Cardiac muscle cell (in vitro differentiated cells and primary cell): ENCODE measurements at regions not wholly inside any gene's neighbourhood (a gene's known extent, or its start where the extent isn't known, plus 50 kb on each side); places are given as distances from the start of the nearest gene placed in this dataset.
"Not testable (repeated sequence)": the region's sequence is repeated elsewhere in the genome, so short reads cannot be mapped to it uniquely, and the experiment has no call there.

ENCODE experiments used
- DNase-seq, 2 donors: peaks; one replicate each; pipeline versions ENCODE4 v3.0.0 to v3.0.0-alpha.2; 2010 to 2017; ENCODE audit warnings: low read depth in 1 of 2, low spot score in 1 of 2
- H3K27ac ChIP-seq: fragments of 200-600 bp; sonication (generic); 2 replicates; pipeline ENCODE4 v1.5.1; 2016
- H3K27me3 ChIP-seq: fragments of 200-600 bp; sonication (generic); 2 replicates; pipeline ENCODE4 v1.6.0; 2016; ENCODE audit warnings: control low read depth
- H3K36me3 ChIP-seq: fragments of 200-600 bp; sonication (generic); 2 replicates; pipeline ENCODE4 v1.5.1; 2016; ENCODE audit warnings: control low read depth
- H3K4me1 ChIP-seq: fragments of 200-600 bp; sonication (generic); 2 replicates; pipeline ENCODE4 v1.8.1; 2017; ENCODE audit warnings: low read depth, mild to moderate bottlenecking, mixed run types
- H3K4me3 ChIP-seq: fragments of 200-600 bp; sonication (generic); 2 replicates; pipeline ENCODE4 v1.5.1; 2016; ENCODE audit warnings: mild to moderate bottlenecking
- H3K9me3 ChIP-seq: fragments of 200-600 bp; sonication (generic); 2 replicates; pipeline ENCODE4 v1.5.1; 2017; ENCODE audit warnings: low read depth, mild to moderate bottlenecking, control low read depth
- CTCF ChIP-seq: IDR thresholded peaks from 2 replicates; pipeline ENCODE4 v1.5.1; 2012; ENCODE audit warnings: low read depth, mild to moderate bottlenecking, low read length

GRCh38 chr7:131999193-131999592, 442.8 kb upstream of the PODXL start:
- no peaks in the 10 kb centered on the region for H3K27me3 ChIP-seq
- H3K27ac ChIP-seq, result no peak overlapping the region
- H3K36me3 ChIP-seq, result no peaks in the 10 kb centered on the region
- H3K4me3 ChIP-seq, result no peak overlapping the region
- no peak for DNase-seq
- TF ChIP-seq CTCF, result no peak
- no peaks in the 10 kb centered on the region for H3K9me3 ChIP-seq
- no peaks in the 10 kb centered on the region for H3K4me1 ChIP-seq

- no peaks in the 10 kb centered on the region for H3K36me3 ChIP-seq
- no peak for TF ChIP-seq CTCF
- no peak overlapping the region for H3K4me3 ChIP-seq
- no peaks in the 10 kb centered on the region for H3K27me3 ChIP-seq
- no peak for DNase-seq
- H3K27ac ChIP-seq, result no peak overlapping the region
- no peaks in the 10 kb centered on the region for H3K4me1 ChIP-seq
- no peaks in the 10 kb centered on the region for H3K9me3 ChIP-seq
Observed at GRCh38 chr7:131995324-131995723, 438.9 kb upstream of the PODXL start.

GRCh38 chr7:131981069-131981468, 424.6 kb upstream of the PODXL start:
- H3K36me3 ChIP-seq, H3K4me1 ChIP-seq, H3K4me3 ChIP-seq, H3K27me3 ChIP-seq, H3K27ac ChIP-seq, DNase-seq, H3K9me3 ChIP-seq: not testable (repeated sequence)

GRCh38 chr7:131978118-131978517, 421.7 kb upstream of the PODXL start:
- not testable (repeated sequence) for H3K4me3 ChIP-seq, DNase-seq, H3K9me3 ChIP-seq, H3K36me3 ChIP-seq, H3K4me1 ChIP-seq, H3K27ac ChIP-seq, H3K27me3 ChIP-seq

- Histone ChIP-seq H3K9me3 (no peaks in the 10 kb centered on the region), H3K4me3 (no peak overlapping the region), H3K27ac (no peak overlapping the region), H3K4me1 (no peaks in the 10 kb centered on the region), H3K27me3 (no peaks in the 10 kb centered on the region), H3K36me3 (no peaks in the 10 kb centered on the region)
- no peak for DNase-seq
- no peak for TF ChIP-seq CTCF
Observed at GRCh38 chr7:131976411-131976810, 420.0 kb upstream of the PODXL start.

GRCh38 chr7:131974671-131975070, 418.2 kb upstream of the PODXL start:
- Histone ChIP-seq H3K9me3 (no peaks in the 10 kb centered on the region), H3K27ac (no peak overlapping the region), H3K36me3 (no peaks in the 10 kb centered on the region), H3K4me1 (no peaks in the 10 kb centered on the region), H3K4me3 (no peak overlapping the region), H3K27me3 (no peaks in the 10 kb centered on the region)
- TF ChIP-seq CTCF, result no peak
- no peak for DNase-seq

GRCh38 chr7:131972251-131972650, 415.8 kb upstream of the PODXL start:
- Histone ChIP-seq H3K4me3 (no peak overlapping the region), H3K27me3 (no peaks in the 10 kb centered on the region), H3K36me3 (no peaks in the 10 kb centered on the region), H3K9me3 (no peaks in the 10 kb centered on the region), H3K27ac (no peak overlapping the region), H3K4me1 (no peaks in the 10 kb centered on the region)
- no peak for DNase-seq
- TF ChIP-seq CTCF, result no peak
